PC-9 (cell line): ENCODE measurements at regions not wholly inside any gene's neighbourhood (a gene's known extent, or its start where the extent isn't known, plus 50 kb on each side); places are given as distances from the start of the nearest gene placed in this dataset.

Experiments used
- CTCF ChIP-seq: fragments of 200-600 bp; sonication (generic); conservative IDR thresholded peaks from 2 replicates; pipeline ENCODE4 v1.6.1; 2017; ENCODE audit warnings: mixed run types, antibody characterized with exemption, mild to moderate bottlenecking, moderate library complexity
- EZH2 ChIP-seq: fragments of 200-600 bp; sonication (generic); IDR thresholded peaks from 2 replicates; pipeline ENCODE4 v1.8.0; 2017; ENCODE audit warnings: antibody characterized with exemption, low read depth

GRCh38 chr21:27636656-27637055 lies 669.8 kb upstream of the ADAMTS5 start:
- no peak for TF ChIP-seq CTCF
- TF ChIP-seq EZH2: no peak
